Fibroblast of lung (primary cell): ENCODE measurements at regions not wholly inside any gene's neighbourhood (a gene's known extent, or its start where the extent isn't known, plus 50 kb on each side); places are given as distances from the start of the nearest gene placed in this dataset.

Source experiments
- EZH2 ChIP-seq: IDR thresholded peaks from 2 replicates; pipeline ENCODE4 v1.5.1; 2012; ENCODE audit warnings: low read length, control low read depth, mild to moderate bottlenecking; ENCODE audit errors: missing control alignments
- TF ChIP-seq, protein P1 (sequence below), 2 donors: IDR thresholded peaks in 1 of 2; conservative IDR thresholded peaks in 1 of 2; 1 replicate in 1 of 2; 2 replicates in 1 of 2; pipeline ENCODE4 v1.5.1; 2011 to 2012; ENCODE audit warnings: low read length in 2 of 2, control low read depth in 1 of 2, inconsistent platforms in 1 of 2, low read depth in 1 of 2, mild to moderate bottlenecking in 1 of 2

DNA sequence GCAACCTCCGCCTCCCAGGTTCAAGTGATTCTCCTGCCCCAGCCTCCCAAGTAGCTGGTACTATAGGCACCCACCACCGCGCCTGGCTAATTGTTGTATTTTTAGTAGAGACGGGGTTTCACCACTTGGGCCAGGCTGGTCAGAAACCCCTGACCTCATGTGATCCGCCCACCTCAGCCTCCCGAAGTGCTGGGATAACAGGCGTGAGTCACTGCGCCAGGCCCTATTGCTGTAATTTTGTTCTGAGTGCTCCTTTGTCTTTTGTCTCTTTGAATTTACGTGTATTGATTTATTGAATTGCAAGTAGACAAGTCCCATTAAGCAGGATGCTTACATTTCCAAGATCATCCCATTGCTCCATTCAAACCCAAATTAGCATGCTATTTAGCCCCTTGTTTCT lies 186.7 kb downstream of the MSX2 start:
- TF ChIP-seq, protein P1, sequence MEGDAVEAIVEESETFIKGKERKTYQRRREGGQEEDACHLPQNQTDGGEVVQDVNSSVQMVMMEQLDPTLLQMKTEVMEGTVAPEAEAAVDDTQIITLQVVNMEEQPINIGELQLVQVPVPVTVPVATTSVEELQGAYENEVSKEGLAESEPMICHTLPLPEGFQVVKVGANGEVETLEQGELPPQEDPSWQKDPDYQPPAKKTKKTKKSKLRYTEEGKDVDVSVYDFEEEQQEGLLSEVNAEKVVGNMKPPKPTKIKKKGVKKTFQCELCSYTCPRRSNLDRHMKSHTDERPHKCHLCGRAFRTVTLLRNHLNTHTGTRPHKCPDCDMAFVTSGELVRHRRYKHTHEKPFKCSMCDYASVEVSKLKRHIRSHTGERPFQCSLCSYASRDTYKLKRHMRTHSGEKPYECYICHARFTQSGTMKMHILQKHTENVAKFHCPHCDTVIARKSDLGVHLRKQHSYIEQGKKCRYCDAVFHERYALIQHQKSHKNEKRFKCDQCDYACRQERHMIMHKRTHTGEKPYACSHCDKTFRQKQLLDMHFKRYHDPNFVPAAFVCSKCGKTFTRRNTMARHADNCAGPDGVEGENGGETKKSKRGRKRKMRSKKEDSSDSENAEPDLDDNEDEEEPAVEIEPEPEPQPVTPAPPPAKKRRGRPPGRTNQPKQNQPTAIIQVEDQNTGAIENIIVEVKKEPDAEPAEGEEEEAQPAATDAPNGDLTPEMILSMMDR (conservative IDR thresholded peaks at IDR 0.05 in 1 of 2, IDR thresholded peaks at IDR 0.05 in 1 of 2; ENCODE audit: low read depth in 1 of 2, low read length in 2 of 2) = no peak
- TF ChIP-seq EZH2 = no peak
